HEK293 (cell line): ENCODE measurements at regions not wholly inside any gene's neighbourhood (a gene's known extent, or its start where the extent isn't known, plus 50 kb on each side); places are given as distances from the start of the nearest gene placed in this dataset.
A peak's percentile ranks its signal among the peaks of the same experiment; 100 is the strongest.

Experiments
- CTCF ChIA-PET: fragments of 350-600 bp; formaldehyde crosslinking; extraction: SDS; loops from one replicate; lab custom pipeline; 2021; ENCODE audit warnings: antibody characterized with exemption; lab: Yijun Ruan, JAX
- POLR2A ChIA-PET: fragments of 300-600 bp; formaldehyde crosslinking; extraction: SDS; loops from one replicate; lab custom pipeline; 2020; ENCODE audit warnings: antibody characterized with exemption, inconsistent platforms; lab: Yijun Ruan, JAX
- H3K27ac ChIP-seq: fragments of 200-500 bp; sonication (Bioruptor generic); 2 replicates; pipeline ENCODE4 v1.5.1; 2014; ENCODE audit warnings: low read depth, low read length, control low read depth, inconsistent platforms; ENCODE audit errors: extremely low read depth
- H3K36me3 ChIP-seq, 2 experiments: fragments of 200-500 bp in 1 of 2; sonication (Bioruptor generic) in 1 of 2; 1 replicate in 1 of 2; 2 replicates in 1 of 2; pipeline ENCODE4 v1.5.1; 2014 to 2017; ENCODE audit warnings: inconsistent platforms in 2 of 2, low read length in 2 of 2; ENCODE audit not compliant: control insufficient read depth in 2 of 2, insufficient read depth in 1 of 2
- H3K4me1 ChIP-seq: fragments of 200-500 bp; sonication (Bioruptor generic); 2 replicates; pipeline ENCODE4 v1.5.1; 2014; ENCODE audit warnings: mild to moderate bottlenecking, low read length, inconsistent platforms; ENCODE audit not compliant: control insufficient read depth, insufficient read depth
- H3K4me3 ChIP-seq: 2 replicates; pipeline ENCODE4 v1.5.1; 2011; ENCODE audit warnings: low read depth, mild to moderate bottlenecking, control low read depth, low read length, moderate library complexity
- H3K9me3 ChIP-seq: fragments of 200-500 bp; sonication (Bioruptor generic); 2 replicates; pipeline ENCODE4 v1.5.1; 2014; ENCODE audit warnings: low read depth, low read length, inconsistent platforms; ENCODE audit not compliant: control insufficient read depth, insufficient read depth
- EGR2 ChIP-seq: fragments of 450-650 bp; formaldehyde crosslinking; IDR thresholded peaks from 2 replicates; pipeline ENCODE4 v1.5.1; 2016; ENCODE audit warnings: low read depth, missing biosample characterization, missing genetic modification characterization
- KLF8 ChIP-seq: fragments of 450-650 bp; formaldehyde crosslinking; IDR thresholded peaks from 2 replicates; pipeline ENCODE4 v1.5.1; 2016; ENCODE audit warnings: missing biosample characterization, missing genetic modification characterization
- PRDM10 ChIP-seq: fragments of 450-650 bp; formaldehyde crosslinking; IDR thresholded peaks from 2 replicates; pipeline ENCODE4 v1.5.1; 2016; ENCODE audit warnings: missing biosample characterization, missing genetic modification characterization
- ZBTB20 ChIP-seq: fragments of 450-650 bp; formaldehyde crosslinking; IDR thresholded peaks from 2 replicates; pipeline ENCODE4 v1.5.1; 2016; ENCODE audit warnings: missing biosample characterization, missing genetic modification characterization
- ZFHX2 ChIP-seq: fragments of 450-650 bp; formaldehyde crosslinking; conservative IDR thresholded peaks from 2 replicates; pipeline ENCODE4 v1.5.1; 2016; ENCODE audit warnings: missing biosample characterization, missing genetic modification characterization
- ZNF121 ChIP-seq: fragments of 450-650 bp; formaldehyde crosslinking; IDR thresholded peaks from 2 replicates; pipeline ENCODE4 v1.5.1; 2016; ENCODE audit warnings: missing biosample characterization, missing genetic modification characterization
- ZNF202 ChIP-seq: fragments of 450-650 bp; formaldehyde crosslinking; IDR thresholded peaks from 2 replicates; pipeline ENCODE4 v1.5.1; 2016; ENCODE audit warnings: missing biosample characterization, missing genetic modification characterization, borderline replicate concordance
- ZNF223 ChIP-seq: fragments of 450-650 bp; formaldehyde crosslinking; IDR thresholded peaks from 2 replicates; pipeline ENCODE4 v1.5.1; 2016; ENCODE audit warnings: missing biosample characterization, missing genetic modification characterization
- ZNF292 ChIP-seq: fragments of 450-650 bp; formaldehyde crosslinking; IDR thresholded peaks from 2 replicates; pipeline ENCODE4 v1.5.1; 2016; ENCODE audit warnings: low read depth, missing biosample characterization, missing genetic modification characterization, borderline replicate concordance
- ZNF37A ChIP-seq: fragments of 450-650 bp; IDR thresholded peaks from 2 replicates; pipeline ENCODE4 v1.5.1; 2018; ENCODE audit warnings: missing biosample characterization, missing genetic modification characterization
- ZNF518A ChIP-seq: fragments of 450-650 bp; formaldehyde crosslinking; conservative IDR thresholded peaks from 2 replicates; pipeline ENCODE4 v1.5.1; 2016; ENCODE audit warnings: low read depth, missing biosample characterization, missing genetic modification characterization
- ZNF530 ChIP-seq: fragments of 450-650 bp; formaldehyde crosslinking; IDR thresholded peaks from 2 replicates; pipeline ENCODE4 v1.5.1; 2016; ENCODE audit warnings: low read depth, missing biosample characterization, missing genetic modification characterization
- ZNF580 ChIP-seq: fragments of 450-650 bp; formaldehyde crosslinking; IDR thresholded peaks from 2 replicates; pipeline ENCODE4 v1.5.1; 2016; ENCODE audit warnings: missing biosample characterization, missing genetic modification characterization
- ZNF585B ChIP-seq: fragments of 450-650 bp; formaldehyde crosslinking; IDR thresholded peaks from 2 replicates; pipeline ENCODE4 v1.5.1; 2016; ENCODE audit warnings: missing biosample characterization, missing genetic modification characterization
- ZNF701 ChIP-seq: fragments of 450-650 bp; formaldehyde crosslinking; IDR thresholded peaks from 2 replicates; pipeline ENCODE4 v1.5.1; 2016; ENCODE audit warnings: missing biosample characterization, missing genetic modification characterization

- H3K4me3 ChIP-seq, result peak overlapping the region; percentile 18
- CTCF ChIA-PET, result no interaction called here
- H3K36me3 ChIP-seq, result no peaks in the 10 kb centered on the region
- POLR2A ChIA-PET, result no interaction called here
- no peaks in the 10 kb centered on the region for H3K9me3 ChIP-seq
- no peak for TF ChIP-seq ZNF292 (tag by site-specific recombination)
- no peak for TF ChIP-seq ZNF518A (tag by site-specific recombination)
- TF ChIP-seq EGR2, result no peak
- no peak for TF ChIP-seq ZNF223 (tag by site-specific recombination)
- no peak for TF ChIP-seq ZNF580 (tag by site-specific recombination)
- no peak for TF ChIP-seq ZNF530 (tag by site-specific recombination)
- no peaks in the 10 kb centered on the region for H3K4me1 ChIP-seq
- no peak overlapping the region for H3K27ac ChIP-seq
These were observed 115.0 kb upstream of the TEX13C start for GRCh38 chrX:125204681-125205132.

GRCh38 chrX:125205133-125205917 lies 114.3 kb upstream of the TEX13C start:
- H3K27ac ChIP-seq, result no peak overlapping the region
- H3K9me3 ChIP-seq, result no peaks in the 10 kb centered on the region
- POLR2A ChIA-PET, result no interaction called here
- peak overlapping the region; percentile 18 for H3K4me3 ChIP-seq
- H3K4me1 ChIP-seq, result no peaks in the 10 kb centered on the region
- peak; percentile 75 for TF ChIP-seq PRDM10 (tag by site-specific recombination)
- TF ChIP-seq ZFHX2 (tag by site-specific recombination), result peak; percentile 10; the same call in 1 of the 2 replicates
- no peak for TF ChIP-seq KLF8 (tag by site-specific recombination)
- CTCF ChIA-PET, result no interaction called here
- no peaks in the 10 kb centered on the region for H3K36me3 ChIP-seq

GRCh38 chrX:125205918-125206665 lies 113.6 kb upstream of the TEX13C start:
- H3K36me3 ChIP-seq, result no peaks in the 10 kb centered on the region
- H3K27ac ChIP-seq, result no peak overlapping the region
- no peak overlapping the region for H3K4me3 ChIP-seq
- no peaks in the 10 kb centered on the region for H3K9me3 ChIP-seq
- H3K4me1 ChIP-seq, result no peaks in the 10 kb centered on the region
- ChIA-PET POLR2A (no interaction called here), CTCF (no interaction called here)
- TF ChIP-seq ZNF585B (tag by site-specific recombination), result no peak
- no peak for TF ChIP-seq ZNF121 (tag by site-specific recombination)
- TF ChIP-seq ZNF37A (tag by site-specific recombination), result no peak
- no peak for TF ChIP-seq ZNF701 (tag by site-specific recombination)
- TF ChIP-seq ZNF202, result no peak
- TF ChIP-seq ZNF518A (tag by site-specific recombination), result no peak
- no peak for TF ChIP-seq ZBTB20 (tag by site-specific recombination)
